ENCODE measurements at regions not wholly inside any gene's neighbourhood (a gene's known extent, or its start where the extent isn't known, plus 50 kb on each side); places are given as distances from the start of the nearest gene placed in this dataset.

GRCh38 chr16:65295527-65295926 lies 173.7 kb upstream of the CDH11 start:
- TF ChIP-seq GABPA (IDR thresholded peaks at IDR 0.05; ENCODE audit: low read depth) (no peak), POLR2AphosphoS5 (IDR thresholded peaks at IDR 0.05; ENCODE audit: low read depth) (no peak)
- TF ChIP-seq, protein P1, sequence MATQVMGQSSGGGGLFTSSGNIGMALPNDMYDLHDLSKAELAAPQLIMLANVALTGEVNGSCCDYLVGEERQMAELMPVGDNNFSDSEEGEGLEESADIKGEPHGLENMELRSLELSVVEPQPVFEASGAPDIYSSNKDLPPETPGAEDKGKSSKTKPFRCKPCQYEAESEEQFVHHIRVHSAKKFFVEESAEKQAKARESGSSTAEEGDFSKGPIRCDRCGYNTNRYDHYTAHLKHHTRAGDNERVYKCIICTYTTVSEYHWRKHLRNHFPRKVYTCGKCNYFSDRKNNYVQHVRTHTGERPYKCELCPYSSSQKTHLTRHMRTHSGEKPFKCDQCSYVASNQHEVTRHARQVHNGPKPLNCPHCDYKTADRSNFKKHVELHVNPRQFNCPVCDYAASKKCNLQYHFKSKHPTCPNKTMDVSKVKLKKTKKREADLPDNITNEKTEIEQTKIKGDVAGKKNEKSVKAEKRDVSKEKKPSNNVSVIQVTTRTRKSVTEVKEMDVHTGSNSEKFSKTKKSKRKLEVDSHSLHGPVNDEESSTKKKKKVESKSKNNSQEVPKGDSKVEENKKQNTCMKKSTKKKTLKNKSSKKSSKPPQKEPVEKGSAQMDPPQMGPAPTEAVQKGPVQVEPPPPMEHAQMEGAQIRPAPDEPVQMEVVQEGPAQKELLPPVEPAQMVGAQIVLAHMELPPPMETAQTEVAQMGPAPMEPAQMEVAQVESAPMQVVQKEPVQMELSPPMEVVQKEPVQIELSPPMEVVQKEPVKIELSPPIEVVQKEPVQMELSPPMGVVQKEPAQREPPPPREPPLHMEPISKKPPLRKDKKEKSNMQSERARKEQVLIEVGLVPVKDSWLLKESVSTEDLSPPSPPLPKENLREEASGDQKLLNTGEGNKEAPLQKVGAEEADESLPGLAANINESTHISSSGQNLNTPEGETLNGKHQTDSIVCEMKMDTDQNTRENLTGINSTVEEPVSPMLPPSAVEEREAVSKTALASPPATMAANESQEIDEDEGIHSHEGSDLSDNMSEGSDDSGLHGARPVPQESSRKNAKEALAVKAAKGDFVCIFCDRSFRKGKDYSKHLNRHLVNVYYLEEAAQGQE (IDR thresholded peaks at IDR 0.05; ENCODE audit: insufficient replicate concordance, low read depth), result no peak
- Histone ChIP-seq H3K27ac (replicated peaks) (no peak overlapping the region), H3K4me3 (replicated peaks; ENCODE audit: insufficient read depth, low read length) (no peak overlapping the region), H3K27me3 (ENCODE audit: insufficient read depth, poor library complexity, severe bottlenecking) (no peaks in the 10 kb centered on the region)
- DNase-seq (ENCODE audit: low read depth in 1 of 2, low spot score in 1 of 2), result no peak

DNA sequence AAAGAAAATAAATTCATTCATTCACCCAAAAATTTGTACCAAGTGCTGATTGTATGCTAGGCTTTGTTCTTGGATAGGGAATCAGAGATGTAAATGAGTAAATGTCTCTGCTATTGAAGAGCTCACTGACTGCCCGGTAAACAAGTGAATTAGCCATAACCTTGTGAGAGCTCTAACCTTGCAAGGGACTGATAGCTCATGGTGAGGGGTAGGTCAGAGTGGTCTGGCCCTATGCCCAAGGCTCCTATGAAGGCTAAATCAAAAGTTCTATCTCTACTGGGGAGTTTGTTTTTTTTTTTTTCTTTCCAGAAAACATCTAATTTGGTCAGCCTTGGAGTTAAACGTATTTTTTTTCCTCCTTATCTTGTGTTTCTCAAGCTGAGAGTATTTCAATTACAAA lies 172.8 kb upstream of the CDH11 start:
- no peak for DNase-seq (ENCODE audit: low read depth in 1 of 2, low spot score in 1 of 2)
- H3K27ac ChIP-seq (replicated peaks), result no peak overlapping the region
- no peaks in the 10 kb centered on the region for H3K27me3 ChIP-seq (ENCODE audit: insufficient read depth, poor library complexity, severe bottlenecking)
- no peak overlapping the region for H3K4me3 ChIP-seq (replicated peaks; ENCODE audit: insufficient read depth, low read length)
- no peak for TF ChIP-seq CTCF (IDR thresholded peaks at IDR 0.05; ENCODE audit: insufficient read depth, low read length)
- no peak for TF ChIP-seq SPI1 (IDR thresholded peaks at IDR 0.05; ENCODE audit: borderline replicate concordance, low read depth)
- no peak for TF ChIP-seq POLR2AphosphoS5 (IDR thresholded peaks at IDR 0.05; ENCODE audit: low read depth)
- no peak for TF ChIP-seq GABPA (IDR thresholded peaks at IDR 0.05; ENCODE audit: low read depth)
- TF ChIP-seq, protein P1 (IDR thresholded peaks at IDR 0.05; ENCODE audit: insufficient replicate concordance, low read depth), result no peak

DNA sequence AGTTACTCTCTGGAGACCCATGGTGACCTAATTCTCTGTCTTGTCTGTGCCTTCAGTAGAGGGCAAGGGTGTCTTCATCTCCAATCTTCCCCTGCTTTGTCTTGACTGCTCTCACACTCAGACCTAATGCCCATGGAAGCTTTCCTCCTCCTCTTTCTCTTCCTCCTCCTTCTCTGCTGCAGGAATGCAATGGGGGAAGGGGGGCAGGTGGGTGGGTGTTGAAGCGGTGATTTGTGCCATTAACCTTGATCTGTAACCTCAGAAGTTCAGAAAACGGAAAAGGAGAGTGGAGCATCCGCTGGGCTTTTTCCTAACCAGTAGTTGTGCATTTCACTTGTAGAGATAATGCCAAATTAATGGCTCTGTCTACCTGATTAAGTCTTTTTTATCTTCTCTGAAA lies 172.3 kb upstream of the CDH11 start:
- TF ChIP-seq CTCF (IDR thresholded peaks at IDR 0.05; ENCODE audit: insufficient read depth, low read length) (no peak), POLR2AphosphoS5 (IDR thresholded peaks at IDR 0.05; ENCODE audit: low read depth) (no peak), SPI1 (IDR thresholded peaks at IDR 0.05; ENCODE audit: borderline replicate concordance, low read depth) (no peak), GABPA (IDR thresholded peaks at IDR 0.05; ENCODE audit: low read depth) (no peak)
- TF ChIP-seq, protein P1 (IDR thresholded peaks at IDR 0.05; ENCODE audit: insufficient replicate concordance, low read depth), result no peak
- no peaks in the 10 kb centered on the region for H3K27me3 ChIP-seq (ENCODE audit: insufficient read depth, poor library complexity, severe bottlenecking)
- no peak overlapping the region for H3K4me3 ChIP-seq (replicated peaks; ENCODE audit: insufficient read depth, low read length)
- no peak for DNase-seq (ENCODE audit: low read depth in 1 of 2, low spot score in 1 of 2)
- no peak overlapping the region for H3K27ac ChIP-seq (replicated peaks)

DNA sequence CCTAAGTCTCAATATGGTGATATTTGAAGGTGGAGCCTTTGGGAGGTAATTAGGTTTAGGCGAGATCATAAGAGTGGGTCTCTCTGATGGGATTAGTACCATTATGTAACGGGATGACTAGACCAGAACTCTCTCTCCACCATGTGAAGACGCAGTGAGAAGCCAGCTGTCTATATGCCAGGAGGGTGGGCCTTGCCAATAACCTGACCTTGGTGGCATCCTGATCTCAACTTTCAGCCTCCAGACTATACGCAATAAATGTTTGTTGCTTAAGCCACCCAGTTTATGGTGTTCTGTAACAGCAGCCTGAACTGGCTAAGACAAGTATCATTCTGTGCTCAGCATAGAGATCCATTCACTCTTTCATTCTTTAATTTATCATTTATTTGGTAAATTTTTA lies 167.2 kb upstream of the CDH11 start:
- DNase-seq (ENCODE audit: low read depth in 1 of 2, low spot score in 1 of 2), result no peak
- Histone ChIP-seq H3K27ac (replicated peaks) (no peak overlapping the region), H3K27me3 (ENCODE audit: insufficient read depth, poor library complexity, severe bottlenecking) (no peaks in the 10 kb centered on the region), H3K4me3 (replicated peaks; ENCODE audit: insufficient read depth, low read length) (no peak overlapping the region)
- TF ChIP-seq SPI1 (IDR thresholded peaks at IDR 0.05; ENCODE audit: borderline replicate concordance, low read depth) (no peak), POLR2AphosphoS5 (IDR thresholded peaks at IDR 0.05; ENCODE audit: low read depth) (no peak), CTCF (IDR thresholded peaks at IDR 0.05; ENCODE audit: insufficient read depth, low read length) (no peak), GABPA (IDR thresholded peaks at IDR 0.05; ENCODE audit: low read depth) (no peak)
- TF ChIP-seq, protein P1 (IDR thresholded peaks at IDR 0.05; ENCODE audit: insufficient replicate concordance, low read depth), result no peak
